ENCODE measurements at regions not wholly inside any gene's neighbourhood (a gene's known extent, or its start where the extent isn't known, plus 50 kb on each side); places are given as distances from the start of the nearest gene placed in this dataset.

DNA sequence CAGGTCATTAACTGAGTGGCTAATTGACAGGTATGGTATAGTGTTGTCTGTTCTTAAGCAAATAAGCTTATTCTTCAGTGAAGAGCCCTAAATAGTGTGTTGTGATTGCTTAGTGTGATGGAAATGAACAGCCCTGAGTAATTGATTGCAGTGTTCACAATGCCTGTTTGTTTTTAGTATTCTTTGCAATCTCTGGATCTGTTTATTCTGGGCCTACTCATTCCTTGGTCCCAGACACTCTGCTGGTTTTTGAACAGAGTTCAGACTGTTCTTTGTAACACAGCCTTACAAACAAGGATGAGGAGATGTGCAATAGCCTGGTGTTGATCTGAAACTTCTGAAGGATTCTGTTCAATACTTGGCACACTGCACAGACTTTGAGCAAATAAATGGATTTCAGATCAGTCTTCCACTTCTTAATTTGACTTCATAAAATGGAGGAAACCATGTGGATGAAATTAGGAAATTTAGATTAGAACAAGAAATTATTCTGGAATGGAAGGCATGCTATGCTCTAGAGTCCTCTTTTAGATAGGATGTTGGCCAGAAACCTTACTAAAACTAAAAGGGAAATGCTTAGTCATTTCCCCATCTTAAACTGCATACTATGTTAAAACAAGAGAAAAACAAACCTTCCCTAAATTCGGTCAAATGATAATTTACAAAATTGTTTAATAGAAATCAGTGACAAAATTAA is 444.2 kb upstream of the SEMA3D start:
- peak; percentile 10 to 26 for DNase-seq

DNA sequence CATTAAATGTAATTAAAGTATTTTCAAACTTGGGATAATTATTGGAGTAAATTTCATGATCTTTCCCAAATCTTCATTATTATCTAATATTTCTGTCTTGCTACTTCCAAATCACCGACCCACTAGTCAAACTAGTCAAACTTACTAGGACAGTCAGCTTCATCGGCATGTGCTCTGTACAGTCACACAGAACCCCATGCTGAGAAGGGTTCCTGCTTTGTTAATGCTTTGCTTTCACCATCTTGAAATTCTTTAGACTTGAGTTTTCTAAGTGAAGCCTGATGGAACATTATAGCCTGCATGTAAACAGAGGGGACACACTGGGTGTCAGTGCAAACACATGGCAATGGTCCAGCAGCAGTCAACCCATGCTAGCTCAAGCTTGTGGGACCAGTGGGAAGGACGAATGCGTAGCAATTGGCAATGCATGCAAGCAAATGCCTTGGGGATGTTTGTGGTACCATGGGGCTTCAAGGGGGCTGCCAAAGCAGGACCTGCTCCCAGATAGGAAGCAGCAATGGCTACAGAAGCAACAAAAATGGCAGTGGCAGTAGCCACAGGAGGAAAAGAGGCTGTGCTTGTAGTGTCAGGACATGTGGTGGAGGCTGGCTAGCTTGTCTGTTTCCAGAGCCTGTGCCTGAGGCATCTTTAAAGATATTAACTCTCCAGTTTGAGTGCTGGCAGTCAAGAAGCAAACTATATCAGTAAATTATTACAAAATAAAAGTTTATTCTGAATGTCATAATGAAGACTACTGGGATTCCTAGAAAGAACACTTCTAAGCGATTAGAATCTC is 441.1 kb upstream of the SEMA3D start:
- DNase-seq = no peak

DNA sequence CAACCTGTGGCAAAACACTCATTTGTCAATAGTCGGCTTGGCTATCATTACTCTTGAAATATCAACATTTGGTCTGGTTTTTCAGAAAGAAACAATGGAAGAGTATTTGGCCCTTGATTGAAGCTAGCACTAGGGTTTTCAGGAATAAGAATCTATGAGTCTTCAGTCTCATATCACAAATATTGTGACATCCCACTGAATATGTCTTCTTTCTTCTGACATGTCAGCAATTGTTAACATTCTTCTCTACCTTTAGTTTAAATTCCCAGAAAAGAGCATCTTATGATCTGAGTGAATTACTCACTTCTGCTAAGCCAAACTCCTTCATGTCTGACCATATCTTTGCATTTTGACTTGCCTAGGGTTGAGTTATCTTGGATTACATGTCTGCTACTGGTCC is 435.2 kb upstream of the SEMA3D start:
- no peak for DNase-seq

DNA sequence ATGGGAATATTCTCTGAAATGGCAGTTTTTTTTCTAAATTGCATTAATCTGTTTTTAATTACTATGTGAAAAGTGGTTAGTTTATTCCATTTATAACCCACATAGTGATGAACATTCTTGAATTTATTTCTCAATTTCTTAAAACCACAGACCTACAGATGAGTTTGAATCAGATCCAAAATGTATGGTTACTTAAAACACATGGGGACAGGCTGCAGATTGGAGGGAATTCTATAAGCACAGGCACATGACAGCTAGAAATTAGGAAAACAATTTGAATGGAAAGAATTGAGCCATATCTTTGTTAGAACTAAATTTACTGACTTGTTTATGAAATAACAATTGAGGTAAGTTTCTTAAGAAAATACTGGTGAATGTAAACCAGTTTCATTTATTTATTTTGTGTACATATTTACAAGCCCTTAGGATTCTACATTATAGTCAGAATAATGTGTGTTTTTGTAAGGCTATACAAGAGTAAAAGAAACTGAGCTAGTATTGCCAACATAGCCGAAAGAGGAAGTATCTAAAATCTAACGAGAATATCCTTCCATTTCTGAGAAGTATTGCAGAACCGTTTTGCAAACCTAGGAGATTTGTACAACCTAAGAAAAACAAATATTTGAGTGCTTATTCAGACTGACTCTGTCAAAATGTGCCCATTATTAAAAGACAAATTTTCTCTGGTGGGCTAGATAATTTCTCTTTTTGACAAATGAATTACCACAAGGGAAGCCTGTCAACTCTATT is 434.3 kb upstream of the SEMA3D start:
- DNase-seq = no peak

DNA sequence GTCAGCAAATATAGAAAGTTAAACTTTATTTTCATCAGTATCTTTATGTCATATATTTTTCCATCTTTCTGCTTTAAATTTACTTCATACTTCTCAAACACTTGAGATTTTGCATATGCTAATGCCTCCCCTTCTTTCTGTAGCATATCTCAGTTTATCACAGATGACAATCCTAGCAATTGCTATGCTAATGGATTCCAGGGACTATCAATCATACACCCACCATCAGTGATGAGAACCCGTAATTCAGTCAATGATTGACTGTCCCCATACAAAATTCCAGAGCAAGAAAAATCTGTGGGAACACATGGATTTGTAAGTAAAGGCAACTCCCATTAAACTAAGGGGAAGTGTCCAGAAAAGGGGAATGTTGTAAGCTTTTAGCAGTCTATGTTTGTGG is 432.4 kb upstream of the SEMA3D start:
- DNase-seq = no peak

DNA sequence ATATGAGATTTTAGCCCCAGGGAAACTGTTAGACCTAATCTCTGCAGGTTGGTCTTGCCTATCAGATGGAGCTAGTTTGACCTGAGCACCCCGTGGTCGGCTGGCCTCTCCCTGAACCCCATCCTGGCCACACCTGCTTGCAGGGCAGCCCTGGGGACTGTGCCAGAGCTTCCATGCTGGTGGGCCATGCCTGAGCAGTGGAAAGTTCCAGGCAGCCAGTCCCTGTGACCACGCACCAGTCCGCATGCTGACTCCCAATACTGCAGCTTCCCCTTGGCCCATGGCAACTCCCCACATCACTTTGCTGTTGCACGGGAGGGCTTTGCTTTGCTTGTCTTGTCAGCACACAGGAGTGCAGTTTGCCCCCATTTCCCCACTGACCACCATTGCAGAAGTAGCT is 427.8 kb upstream of the SEMA3D start:
- DNase-seq = no peak

DNA sequence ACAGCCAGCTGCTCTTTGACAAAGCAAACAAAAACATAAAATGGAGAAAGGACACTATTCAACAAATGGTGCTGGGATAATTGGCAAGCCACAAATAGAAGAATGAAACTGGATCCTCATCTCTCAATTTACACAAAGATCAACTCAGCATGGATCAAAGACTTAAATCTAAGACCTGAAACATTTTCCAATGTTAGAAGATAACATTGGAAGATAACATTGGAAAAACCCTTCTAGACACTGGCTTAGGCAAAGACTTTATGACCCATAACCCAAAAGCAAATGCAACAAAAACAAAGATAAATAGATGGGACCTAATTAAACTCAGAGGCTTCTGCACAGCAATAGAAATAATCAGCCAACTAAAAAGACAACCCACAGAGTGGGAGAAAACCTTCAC is 425.7 kb upstream of the SEMA3D start:
- DNase-seq = peak; percentile 22 to 40

DNA sequence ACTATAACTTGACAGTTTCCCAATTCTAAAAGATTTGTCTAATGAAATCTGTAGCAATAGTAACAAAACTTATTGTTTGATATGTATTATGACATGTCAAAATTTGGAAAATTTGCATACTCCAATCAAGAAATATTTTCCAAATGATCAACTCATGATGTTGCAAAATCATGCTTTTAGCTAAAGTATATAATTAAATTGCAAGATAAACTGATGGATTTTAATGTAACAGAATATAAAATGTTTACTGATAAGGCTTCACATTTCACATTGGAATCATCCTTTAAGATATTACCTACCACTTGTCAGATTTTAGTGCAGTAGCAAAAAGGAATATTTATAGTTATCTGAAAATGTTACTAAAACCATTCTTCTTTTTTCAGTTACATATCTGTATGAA is 421.9 kb upstream of the SEMA3D start:
- DNase-seq = no peak

DNA sequence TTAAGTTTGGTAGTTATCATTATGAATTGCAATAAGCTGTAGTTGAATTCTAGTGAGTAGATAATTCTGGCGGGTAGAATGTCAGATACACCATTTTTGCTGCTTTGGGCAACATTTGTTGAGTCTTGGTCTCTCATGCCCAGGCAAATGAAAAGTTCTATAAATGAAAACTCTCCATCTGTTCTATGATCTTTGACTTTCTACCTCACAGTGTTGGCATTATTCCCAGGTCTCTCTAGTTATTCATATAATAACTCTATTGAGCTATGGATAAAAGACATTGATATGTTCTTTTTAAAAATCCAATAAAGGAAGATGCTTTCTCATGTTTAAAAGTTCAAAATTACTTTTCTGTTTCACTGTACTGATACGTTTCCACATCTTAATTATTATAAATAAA is 415.3 kb upstream of the SEMA3D start:
- DNase-seq = peak in 1 of 2 experiments; percentile 5

DNA sequence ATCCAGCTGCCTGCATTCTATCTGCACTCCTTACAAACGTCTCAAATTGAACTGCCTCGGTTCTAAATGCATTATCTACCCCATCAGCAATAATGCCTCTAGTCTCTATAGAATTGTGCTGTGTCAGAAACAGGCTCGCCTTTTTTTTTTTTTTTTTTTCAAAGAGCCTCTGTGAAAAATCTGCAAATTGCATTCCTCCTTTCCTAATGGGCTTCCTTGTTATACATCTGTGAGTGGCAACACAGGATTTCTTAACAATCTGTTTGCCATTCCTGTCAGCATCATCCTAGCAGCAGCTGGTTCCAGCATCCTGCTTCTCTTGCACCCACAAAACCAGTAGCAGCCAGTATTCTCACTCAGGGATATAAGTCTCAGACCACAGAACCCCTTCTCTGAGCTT is 413.5 kb upstream of the SEMA3D start:
- peak; percentile 7 to 18 for DNase-seq

DNA sequence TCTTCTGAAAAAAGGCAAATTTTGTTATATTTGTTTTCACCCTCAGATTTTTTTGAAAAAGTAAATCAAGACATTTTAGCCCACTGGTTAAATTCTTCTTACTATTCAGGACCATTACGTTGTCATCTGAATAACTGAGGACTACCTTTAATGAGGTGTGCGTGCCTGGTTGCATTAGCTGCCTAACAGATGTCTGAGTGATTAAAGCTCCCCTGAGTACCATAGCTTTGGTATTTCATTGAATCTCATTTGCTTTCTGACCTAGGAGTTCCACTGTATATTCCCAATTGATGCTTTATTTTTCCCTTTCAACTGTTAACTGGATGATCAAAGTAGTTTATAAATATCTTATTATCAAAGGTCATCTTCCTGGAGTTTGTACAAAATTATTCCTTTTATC is 410.0 kb upstream of the SEMA3D start:
- DNase-seq = no peak

DNA sequence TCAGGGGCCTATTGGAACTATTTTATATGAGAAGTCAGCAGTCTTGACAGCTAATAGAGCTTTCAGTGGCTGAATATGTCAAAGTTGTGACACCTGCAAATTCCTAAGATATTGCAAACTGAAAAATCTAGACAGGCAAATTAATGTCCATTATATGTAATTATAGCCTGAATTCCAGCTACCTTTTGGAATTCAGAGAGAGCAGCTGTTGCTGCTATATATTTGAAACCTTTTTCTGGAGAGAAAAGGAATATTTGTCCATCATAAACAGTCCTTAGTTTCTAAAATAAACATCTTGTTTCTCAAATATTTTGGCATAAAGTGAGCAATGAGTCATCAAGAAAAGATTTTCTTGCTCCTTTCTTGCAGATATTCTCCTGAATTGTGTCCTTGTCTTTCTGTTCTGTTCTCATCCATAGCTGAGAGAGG is 408.9 kb upstream of the SEMA3D start:
- no peak for DNase-seq

DNA sequence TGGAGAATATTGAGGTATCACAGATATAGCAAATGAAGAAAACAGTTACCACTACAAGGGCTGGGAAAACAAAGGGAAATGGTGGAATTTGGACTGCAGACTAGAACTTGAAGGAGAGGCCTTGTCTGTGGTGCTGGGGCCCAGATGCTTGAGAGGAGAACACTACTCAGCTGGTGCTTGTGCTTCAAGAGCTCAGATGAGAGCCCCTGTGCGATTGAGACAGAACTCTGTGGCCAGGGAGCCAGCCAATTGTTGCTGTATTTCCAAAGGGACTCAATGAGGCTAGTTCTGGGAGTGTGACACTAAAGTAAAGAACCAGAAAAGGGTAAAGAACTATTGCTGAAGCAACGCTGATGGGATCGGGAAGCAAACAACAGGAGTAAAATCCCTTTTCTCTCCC is 406.5 kb upstream of the SEMA3D start:
- DNase-seq = no peak

DNA sequence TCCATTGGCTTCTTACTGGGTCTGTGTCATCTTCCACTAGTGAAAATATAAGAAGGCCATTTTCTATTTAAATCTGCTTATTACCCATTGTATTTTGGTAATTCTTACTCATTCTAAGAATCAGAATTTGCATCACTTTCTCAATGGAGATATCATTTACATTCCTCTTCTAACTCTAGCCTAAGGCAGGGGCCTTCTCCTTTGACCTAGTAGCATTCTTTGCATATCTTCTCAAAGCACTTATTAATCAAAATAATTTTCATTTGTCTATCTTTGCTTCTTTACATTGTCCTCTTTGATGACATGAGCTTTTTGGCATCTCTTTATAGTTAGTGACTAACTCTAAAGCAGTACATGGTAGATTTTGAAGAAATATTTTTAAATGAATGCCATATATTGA is 400.9 kb upstream of the SEMA3D start:
- DNase-seq = no peak

DNA sequence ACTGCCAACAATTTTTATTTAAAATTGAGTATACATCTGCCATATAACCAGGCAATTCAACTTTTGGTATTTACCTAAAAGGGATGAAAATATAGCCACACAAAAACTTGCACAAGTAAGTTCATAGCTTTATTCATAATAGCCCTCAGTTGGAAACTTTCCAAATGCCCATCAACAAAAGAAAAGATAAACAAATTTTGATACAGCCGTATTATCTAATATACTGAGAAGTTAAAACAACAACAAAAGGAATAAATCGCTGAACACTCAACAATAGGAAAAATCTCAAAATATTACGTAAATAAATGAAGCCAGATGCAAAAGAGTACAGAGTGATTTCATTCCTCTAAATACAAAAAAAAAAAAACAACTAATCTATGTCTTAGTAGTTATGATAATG is 399.2 kb upstream of the SEMA3D start:
- DNase-seq = no peak

DNA sequence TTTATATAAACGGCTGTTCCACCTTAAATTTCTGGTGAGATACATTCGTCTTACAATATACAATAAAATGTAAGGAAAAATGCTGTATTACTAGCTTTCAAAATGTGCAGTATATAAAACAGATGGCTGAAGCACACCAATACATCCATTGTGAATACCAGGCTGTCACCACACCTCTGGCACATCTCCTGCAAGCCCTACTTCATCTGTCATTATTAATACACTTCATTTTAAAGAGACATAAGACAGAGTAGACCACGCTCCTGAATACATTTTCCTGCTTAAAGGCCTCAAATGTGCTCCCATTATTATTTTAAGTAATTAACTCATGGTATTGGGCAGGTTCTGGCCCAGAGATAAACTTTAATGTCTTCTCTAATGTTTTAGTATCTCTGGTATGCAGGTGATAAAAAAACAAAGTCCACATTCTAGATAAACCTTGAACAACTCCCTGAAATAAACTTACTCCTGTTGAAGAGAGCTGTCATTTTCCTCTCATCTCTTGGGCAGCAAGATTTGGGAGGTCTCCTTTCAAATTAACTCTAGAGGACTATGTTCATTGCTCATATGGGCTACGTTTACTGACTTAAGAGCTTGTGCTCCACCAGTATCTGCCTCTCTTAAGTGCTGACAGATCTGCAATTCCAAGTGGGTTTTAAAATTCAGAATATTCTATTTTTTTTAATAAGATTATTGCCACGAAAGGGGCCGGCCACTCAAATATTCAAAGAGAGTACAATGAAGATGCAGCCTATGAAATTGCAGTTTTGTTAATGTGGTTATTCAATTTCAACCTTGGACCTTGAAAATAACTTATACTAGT is 396.5 kb upstream of the SEMA3D start:
- DNase-seq = no peak

DNA sequence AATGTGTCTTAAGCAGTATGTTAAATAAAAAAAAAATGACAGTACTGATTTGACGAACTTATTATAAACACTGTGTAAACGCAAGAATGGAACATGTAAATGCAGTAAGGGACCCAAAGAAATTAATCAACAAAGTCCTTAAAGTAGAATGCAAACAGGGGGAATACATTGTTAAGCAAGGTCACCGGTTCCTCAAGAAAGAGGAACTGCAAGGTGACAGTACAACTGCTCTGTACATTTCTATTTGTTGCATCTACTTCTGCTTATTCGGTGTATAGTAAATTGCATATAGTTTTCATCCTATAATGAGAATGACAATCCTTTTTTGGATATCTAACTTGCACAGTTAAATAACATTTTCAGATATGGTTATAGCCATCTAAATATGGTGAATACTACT is 387.0 kb upstream of the SEMA3D start:
- no peak for DNase-seq

DNA sequence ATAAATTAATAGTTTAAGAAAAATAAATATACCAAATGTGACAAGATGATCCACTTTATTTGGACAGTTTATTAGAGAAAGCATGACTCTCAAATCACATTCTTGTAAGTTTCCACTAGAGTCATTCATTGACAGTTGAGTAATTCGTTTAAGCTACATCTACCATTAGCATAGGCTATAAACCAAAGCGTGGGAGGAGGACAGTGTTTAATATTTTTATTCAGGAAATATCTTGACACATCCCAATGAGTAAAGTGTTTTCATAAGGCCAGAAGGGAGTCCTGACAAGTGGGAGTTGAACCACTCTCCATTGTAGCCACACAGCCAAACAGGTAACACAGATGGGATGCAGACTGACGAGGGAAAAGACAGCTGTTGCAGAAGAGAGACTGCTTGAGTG is 386.5 kb upstream of the SEMA3D start:
- DNase-seq = no peak

DNA sequence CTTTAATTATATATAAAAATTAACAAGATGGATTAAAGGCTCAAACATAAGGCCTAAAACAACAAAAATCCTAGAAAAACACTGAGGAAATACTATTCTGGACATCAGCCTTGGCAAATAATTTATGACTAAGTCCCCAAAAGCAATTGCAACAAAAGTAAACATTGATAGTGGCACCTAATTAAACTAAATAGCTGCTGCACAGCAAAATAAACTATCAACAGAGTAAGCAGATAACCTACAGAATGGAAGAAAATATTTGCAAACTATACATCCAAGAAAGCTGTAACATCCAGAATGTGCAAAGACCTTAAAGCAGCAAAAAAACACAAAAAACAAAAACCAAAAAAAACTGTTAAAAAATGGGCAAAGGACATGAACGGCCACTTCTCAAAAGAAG is 384.0 kb upstream of the SEMA3D start:
- no peak for DNase-seq

DNA sequence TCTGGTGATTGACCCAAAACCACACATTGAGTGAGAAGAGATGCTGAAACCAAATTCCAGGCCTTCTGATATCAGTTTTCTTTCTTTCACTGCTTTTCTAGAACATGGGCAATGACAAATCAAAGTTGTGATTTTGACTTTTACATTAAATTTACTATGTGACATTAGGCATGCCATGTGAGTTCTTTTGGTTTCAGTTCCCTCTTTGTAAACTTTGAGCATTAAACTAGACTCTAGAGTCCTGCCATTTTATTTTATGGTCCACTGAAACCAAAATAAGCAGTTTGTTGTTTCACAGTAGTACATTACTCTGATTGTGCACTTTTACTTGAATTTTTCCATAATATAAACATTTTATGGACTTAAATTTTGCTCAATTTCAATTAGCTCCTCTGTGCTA is 381.1 kb upstream of the SEMA3D start:
- DNase-seq = no peak

DNA sequence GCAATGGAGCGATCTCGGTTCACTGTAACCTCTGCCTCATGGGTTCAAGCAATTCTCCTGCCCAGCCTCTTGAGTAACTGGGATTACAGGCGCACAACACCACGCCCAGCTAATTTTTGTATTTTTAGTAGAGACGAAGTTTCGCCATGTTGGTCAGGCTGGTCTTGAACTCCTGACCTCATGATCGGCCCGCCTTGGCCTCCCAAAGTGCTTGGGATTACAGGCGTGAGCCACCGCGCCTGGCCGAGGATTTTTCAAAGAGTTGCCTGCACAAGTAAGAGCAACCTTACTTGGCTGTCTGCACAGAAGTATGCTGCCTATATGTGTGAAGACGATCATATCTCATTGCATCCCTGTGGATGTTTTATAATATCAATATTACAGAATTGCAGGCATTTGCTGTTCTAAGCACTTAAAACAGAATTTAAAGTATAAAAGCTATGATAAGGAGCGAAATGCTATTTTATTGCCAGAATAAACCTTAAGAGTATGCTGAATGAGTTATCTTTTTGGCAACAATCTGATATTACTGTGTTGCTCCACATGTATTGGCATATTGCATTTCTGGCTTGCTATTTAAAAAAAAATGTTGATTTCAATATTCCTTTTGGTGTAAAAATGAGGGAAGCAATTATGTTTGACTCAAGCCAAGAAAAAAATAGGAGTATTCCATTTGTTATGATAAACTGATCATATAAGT is 379.4 kb upstream of the SEMA3D start:
- DNase-seq = no peak

DNA sequence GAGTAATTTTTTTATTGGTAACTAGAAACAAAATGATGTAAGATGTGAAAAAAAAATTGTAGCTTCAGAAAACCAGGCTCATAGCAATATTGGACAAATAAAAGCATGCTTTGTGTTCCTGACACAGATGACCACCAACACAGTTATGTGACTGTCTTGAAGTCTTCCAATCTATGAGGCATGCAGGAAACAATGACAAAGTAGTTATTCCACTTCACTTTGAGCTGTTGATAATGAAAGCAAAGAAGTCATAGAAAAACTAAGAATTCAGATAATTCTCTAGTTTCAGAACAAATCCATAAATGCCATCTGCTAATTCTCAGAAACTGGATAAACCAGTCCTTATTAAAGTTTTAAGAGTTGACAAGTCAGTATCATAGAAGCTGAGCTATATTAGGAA is 378.4 kb upstream of the SEMA3D start:
- no peak for DNase-seq
